ENCODE measurements at regions not wholly inside any gene's neighbourhood (a gene's known extent, or its start where the extent isn't known, plus 50 kb on each side); places are given as distances from the start of the nearest gene placed in this dataset.
A peak's percentile ranks its signal among the peaks of the same experiment; 100 is the strongest.

DNA sequence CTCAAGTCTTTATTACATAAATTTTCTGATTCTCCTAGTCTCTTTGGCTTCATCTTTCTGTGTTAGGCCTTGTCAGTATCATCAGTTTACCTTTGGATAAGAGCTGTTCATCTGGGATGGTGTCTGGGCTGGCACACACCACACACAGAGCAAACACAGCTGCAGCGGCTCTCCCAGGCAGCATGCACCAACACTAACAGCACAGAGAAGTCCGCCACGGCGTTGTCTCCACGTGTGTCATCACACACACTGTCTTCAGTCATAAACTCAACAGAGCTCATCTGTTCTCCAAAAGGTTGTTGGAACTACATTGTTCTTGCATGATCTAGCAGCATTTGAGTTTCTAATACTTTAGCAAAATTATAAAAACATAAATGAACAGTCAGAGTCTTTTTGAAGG is 851.9 kb upstream of the FRG1 start:
- TF ChIP-seq, protein P1, sequence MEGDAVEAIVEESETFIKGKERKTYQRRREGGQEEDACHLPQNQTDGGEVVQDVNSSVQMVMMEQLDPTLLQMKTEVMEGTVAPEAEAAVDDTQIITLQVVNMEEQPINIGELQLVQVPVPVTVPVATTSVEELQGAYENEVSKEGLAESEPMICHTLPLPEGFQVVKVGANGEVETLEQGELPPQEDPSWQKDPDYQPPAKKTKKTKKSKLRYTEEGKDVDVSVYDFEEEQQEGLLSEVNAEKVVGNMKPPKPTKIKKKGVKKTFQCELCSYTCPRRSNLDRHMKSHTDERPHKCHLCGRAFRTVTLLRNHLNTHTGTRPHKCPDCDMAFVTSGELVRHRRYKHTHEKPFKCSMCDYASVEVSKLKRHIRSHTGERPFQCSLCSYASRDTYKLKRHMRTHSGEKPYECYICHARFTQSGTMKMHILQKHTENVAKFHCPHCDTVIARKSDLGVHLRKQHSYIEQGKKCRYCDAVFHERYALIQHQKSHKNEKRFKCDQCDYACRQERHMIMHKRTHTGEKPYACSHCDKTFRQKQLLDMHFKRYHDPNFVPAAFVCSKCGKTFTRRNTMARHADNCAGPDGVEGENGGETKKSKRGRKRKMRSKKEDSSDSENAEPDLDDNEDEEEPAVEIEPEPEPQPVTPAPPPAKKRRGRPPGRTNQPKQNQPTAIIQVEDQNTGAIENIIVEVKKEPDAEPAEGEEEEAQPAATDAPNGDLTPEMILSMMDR (IDR thresholded peaks at IDR 0.05; ENCODE audit: control insufficient read depth, insufficient read depth, low read depth, low read length, missing control alignments), result no peak
- H3K4me3 ChIP-seq (ENCODE audit: control insufficient read depth, low read depth, low read length), result no peak overlapping the region
- no peak for DNase-seq (ENCODE audit: low read depth)

DNA sequence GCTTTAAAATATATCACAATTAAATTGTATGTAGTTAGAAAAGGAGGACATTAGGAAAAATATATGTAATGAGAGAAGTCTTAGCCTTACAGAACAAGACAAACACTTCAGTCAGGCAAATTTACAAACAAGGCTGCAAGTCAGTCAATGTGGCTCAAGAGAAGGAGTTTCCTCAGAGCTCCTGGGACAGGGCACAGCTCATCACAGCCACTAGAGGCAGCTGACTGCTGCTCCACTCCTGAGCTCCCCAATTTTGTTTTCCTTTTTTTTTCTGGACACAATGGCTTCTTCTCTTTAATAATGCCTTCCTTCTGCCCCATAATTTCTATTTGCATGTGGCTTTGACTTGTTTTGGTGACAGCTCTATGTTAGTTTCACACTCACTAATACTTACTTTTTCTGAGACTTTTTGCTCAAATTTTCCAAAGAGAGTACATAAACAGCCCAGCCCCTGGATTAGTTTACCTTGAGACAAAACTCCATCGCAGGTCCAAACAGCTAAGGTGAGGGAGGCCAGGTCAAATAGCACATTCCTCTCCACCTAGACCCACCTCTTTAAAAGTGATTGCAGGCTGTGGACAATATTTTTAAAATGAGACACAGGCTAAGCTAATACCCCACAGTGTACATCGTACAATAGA is 850.4 kb upstream of the FRG1 start:
- no peak for DNase-seq (ENCODE audit: low read depth)
- TF ChIP-seq, protein P1 (IDR thresholded peaks at IDR 0.05; ENCODE audit: control insufficient read depth, insufficient read depth, low read depth, low read length, missing control alignments), result peak; percentile 70
- H3K4me3 ChIP-seq (ENCODE audit: control insufficient read depth, low read depth, low read length), result no peak overlapping the region

DNA sequence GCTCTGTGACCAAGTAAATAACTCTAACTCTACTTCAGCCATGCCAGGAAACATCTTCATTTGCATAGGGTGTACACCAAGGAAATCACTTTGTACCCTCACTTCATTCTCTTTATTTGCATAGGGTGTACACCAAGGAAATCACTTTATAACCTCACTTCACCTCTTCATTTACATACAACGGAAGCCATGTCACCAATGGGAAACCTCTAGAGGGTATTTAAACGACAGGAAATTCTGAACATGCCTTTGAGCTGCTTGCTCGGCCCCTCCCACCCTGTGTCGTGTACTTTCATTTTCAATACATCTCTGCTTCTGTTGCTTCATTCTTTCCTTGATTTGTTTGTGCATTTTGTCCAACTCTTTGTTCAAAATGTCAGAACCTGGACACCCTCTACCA is 848.1 kb upstream of the FRG1 start:
- no peak overlapping the region for H3K4me3 ChIP-seq (ENCODE audit: control insufficient read depth, low read depth, low read length)
- TF ChIP-seq, protein P1 (IDR thresholded peaks at IDR 0.05; ENCODE audit: control insufficient read depth, insufficient read depth, low read depth, low read length, missing control alignments), result no peak
- DNase-seq (ENCODE audit: low read depth), result no peak

DNA sequence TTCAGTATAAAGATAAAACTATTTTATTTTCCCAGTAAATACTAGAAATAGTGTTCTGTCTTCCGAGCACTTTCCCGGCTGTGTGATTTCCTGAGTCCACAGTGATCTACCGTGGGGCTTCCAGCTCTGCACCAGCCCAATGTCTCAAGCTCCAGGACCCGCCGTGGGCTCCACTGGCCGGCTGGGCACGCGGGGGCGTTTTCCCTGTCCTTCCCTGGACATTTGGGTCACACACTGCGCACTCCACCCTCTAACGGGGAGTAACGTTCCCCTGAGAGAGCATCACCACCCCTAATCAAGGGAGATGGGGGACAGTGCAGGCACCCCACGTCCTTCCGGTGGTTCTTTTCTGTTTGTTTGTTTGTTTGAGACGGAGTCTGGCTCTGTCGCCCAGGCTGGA is 844.6 kb upstream of the FRG1 start:
- DNase-seq (ENCODE audit: low read depth), result no peak
- TF ChIP-seq, protein P1 (IDR thresholded peaks at IDR 0.05; ENCODE audit: control insufficient read depth, insufficient read depth, low read depth, low read length, missing control alignments), result no peak
- H3K4me3 ChIP-seq (ENCODE audit: control insufficient read depth, low read depth, low read length), result no peak overlapping the region

DNA sequence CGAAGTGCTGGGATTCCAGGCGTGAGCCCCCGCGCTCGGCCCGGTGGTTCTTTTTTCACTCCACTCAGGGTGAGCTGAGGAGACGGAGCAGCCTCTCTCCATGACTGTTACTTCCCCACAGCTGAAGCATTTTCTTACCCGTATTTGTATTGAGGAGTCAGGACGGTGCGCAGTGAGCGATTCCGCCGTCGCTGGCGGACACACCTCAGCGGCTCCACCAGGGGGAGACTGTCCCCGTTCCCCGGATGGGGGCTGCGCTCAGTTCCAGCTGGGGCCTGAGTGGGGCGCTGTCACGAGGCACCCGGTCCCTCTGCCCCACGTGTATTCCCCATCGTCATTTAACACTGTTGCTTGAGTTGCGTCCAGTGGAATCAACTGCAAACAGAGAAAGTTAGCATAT is 844.0 kb upstream of the FRG1 start:
- no peak for DNase-seq (ENCODE audit: low read depth)
- TF ChIP-seq, protein P1 (IDR thresholded peaks at IDR 0.05; ENCODE audit: control insufficient read depth, insufficient read depth, low read depth, low read length, missing control alignments), result no peak
- no peak overlapping the region for H3K4me3 ChIP-seq (ENCODE audit: control insufficient read depth, low read depth, low read length)

DNA sequence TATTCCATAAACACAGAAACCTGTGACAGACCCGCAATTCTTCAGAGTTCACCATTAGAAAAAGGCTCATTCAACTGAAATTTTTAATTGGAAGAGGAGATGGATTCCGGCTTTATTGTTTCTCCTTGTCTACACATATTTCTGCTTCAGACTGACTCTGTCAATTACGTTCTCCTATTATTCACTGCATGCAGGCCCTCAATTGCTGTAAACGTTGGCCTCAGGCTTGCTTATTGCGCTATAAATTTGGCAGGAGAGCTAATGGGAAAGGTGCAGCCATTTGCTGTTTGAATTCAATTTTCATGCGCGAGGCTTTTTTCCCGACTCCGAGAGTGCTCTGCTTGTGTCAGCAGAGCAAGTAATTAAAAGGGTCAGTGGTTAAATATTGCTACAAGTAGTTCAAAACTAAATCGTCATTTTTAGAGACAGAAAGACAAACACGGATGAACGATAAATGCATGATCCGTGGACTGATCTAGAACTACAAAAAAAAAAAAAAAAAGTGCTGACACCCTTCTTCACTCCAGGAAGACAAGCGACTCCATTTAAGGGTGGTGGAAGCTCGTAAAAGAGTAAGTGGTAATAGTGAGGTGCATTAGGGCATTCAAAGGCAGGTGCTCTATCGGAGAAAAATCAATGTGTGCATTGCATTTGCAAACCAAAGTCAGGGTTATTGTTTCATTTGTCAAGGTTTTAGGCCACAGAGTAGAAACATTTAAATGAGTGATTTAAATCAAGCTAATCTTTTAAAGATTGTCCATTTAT is 841.6 kb upstream of the FRG1 start:
- TF ChIP-seq, protein P1 (IDR thresholded peaks at IDR 0.05; ENCODE audit: control insufficient read depth, insufficient read depth, low read depth, low read length, missing control alignments), result no peak
- no peak for DNase-seq (ENCODE audit: low read depth)
- no peak overlapping the region for H3K4me3 ChIP-seq (ENCODE audit: control insufficient read depth, low read depth, low read length)

Measured in AG09309 (cell line).